ENCODE measurements at regions not wholly inside any gene's neighbourhood (a gene's known extent, or its start where the extent isn't known, plus 50 kb on each side); places are given as distances from the start of the nearest gene placed in this dataset.

GRCh38 chr4:18923496-18924161, 902.1 kb upstream of the LCORL start:
- Histone ChIP-seq H3K36me3 (ENCODE audit: low read depth) (no peaks in the 10 kb centered on the region), H2AFZ (no peak overlapping the region), H3K27ac (no peak overlapping the region), H3K9me2 (ENCODE audit: insufficient read depth) (no peaks in the 10 kb centered on the region), H3K4me2 (no peak overlapping the region), H3K4me3 (no peak overlapping the region), H4K20me1 (ENCODE audit: insufficient read depth) (no peaks in the 10 kb centered on the region), H3F3A (ENCODE audit: insufficient read depth, low read depth) (no peaks in the 10 kb centered on the region), H3K27me3 (ENCODE audit: insufficient read depth, low read depth) (no peaks in the 10 kb centered on the region), H3K9me3 (ENCODE audit: insufficient read depth, low read depth) (no peaks in the 10 kb centered on the region), H3K4me1 (replicated peaks; ENCODE audit: insufficient read depth) (no peaks in the 10 kb centered on the region), H3K79me2 (ENCODE audit: low read depth) (no peaks in the 10 kb centered on the region)
- BruUV-seq (replicated peaks) = no TSS peak
- ChIA-PET POLR2A (ENCODE audit: unreplicated experiment) (no interaction called here), CTCF (no interaction called here)
- TF ChIP-seq EZH2 (IDR thresholded peaks at IDR 0.05; ENCODE audit: low read depth) = no peak
- TF ChIP-seq CTCF (conservative IDR thresholded peaks at IDR 0.05) = no peak
- DNase-seq = no peak
- intact Hi-C loops (cut with micrococcal nuclease; ENCODE audit: unreplicated experiment) = no loop called here

- no peaks in the 10 kb centered on the region for H3K9me2 ChIP-seq (ENCODE audit: insufficient read depth)
- H3K27me3 ChIP-seq (ENCODE audit: insufficient read depth, low read depth) = no peaks in the 10 kb centered on the region
- no peak for DNase-seq
- no peak overlapping the region for H3K4me2 ChIP-seq
- no peaks in the 10 kb centered on the region for H3K36me3 ChIP-seq (ENCODE audit: low read depth)
- no peak overlapping the region for H2AFZ ChIP-seq
- ChIA-PET CTCF (interaction anchor here (0.6 kb wide), 1 partner anchor 590 kb away, joined by 3 read pairs; no protein-coding TSS in a partner anchor), POLR2A (ENCODE audit: unreplicated experiment) (no interaction called here)
- H3K4me1 ChIP-seq (replicated peaks; ENCODE audit: insufficient read depth) = no peaks in the 10 kb centered on the region
- H4K20me1 ChIP-seq (ENCODE audit: insufficient read depth) = no peaks in the 10 kb centered on the region
- H3K9me3 ChIP-seq (ENCODE audit: insufficient read depth, low read depth) = no peaks in the 10 kb centered on the region
- H3K79me2 ChIP-seq (ENCODE audit: low read depth) = no peaks in the 10 kb centered on the region
- H3K4me3 ChIP-seq = no peak overlapping the region
- intact Hi-C loops (cut with micrococcal nuclease; ENCODE audit: unreplicated experiment) = no loop called here
- H3F3A ChIP-seq (ENCODE audit: insufficient read depth, low read depth) = no peaks in the 10 kb centered on the region
- no TSS peak for BruUV-seq (replicated peaks)
- TF ChIP-seq CTCF (conservative IDR thresholded peaks at IDR 0.05) (no peak), EZH2 (IDR thresholded peaks at IDR 0.05; ENCODE audit: low read depth) (no peak)
- no peak overlapping the region for H3K27ac ChIP-seq
Measured at GRCh38 chr4:18917689-18918088, 896.1 kb upstream of the LCORL start.

GRCh38 chr4:18914182-18914581, 892.6 kb upstream of the LCORL start:
- Histone ChIP-seq H3K79me2 (ENCODE audit: low read depth) (no peaks in the 10 kb centered on the region), H3F3A (ENCODE audit: insufficient read depth, low read depth) (no peaks in the 10 kb centered on the region), H4K20me1 (ENCODE audit: insufficient read depth) (no peaks in the 10 kb centered on the region), H3K27ac (no peak overlapping the region), H3K9me2 (ENCODE audit: insufficient read depth) (no peaks in the 10 kb centered on the region), H3K4me1 (replicated peaks; ENCODE audit: insufficient read depth) (no peaks in the 10 kb centered on the region), H3K36me3 (ENCODE audit: low read depth) (no peaks in the 10 kb centered on the region), H3K9me3 (ENCODE audit: insufficient read depth, low read depth) (no peaks in the 10 kb centered on the region), H3K27me3 (ENCODE audit: insufficient read depth, low read depth) (no peaks in the 10 kb centered on the region), H3K4me2 (no peak overlapping the region), H2AFZ (no peak overlapping the region), H3K4me3 (no peak overlapping the region)
- intact Hi-C loops (cut with micrococcal nuclease; ENCODE audit: unreplicated experiment) = no loop called here
- CTCF ChIA-PET = no interaction called here
- DNase-seq = no peak
- TF ChIP-seq EZH2 (IDR thresholded peaks at IDR 0.05; ENCODE audit: low read depth) = no peak
- no peak for TF ChIP-seq CTCF (conservative IDR thresholded peaks at IDR 0.05)
- BruUV-seq (replicated peaks) = no TSS peak
- POLR2A ChIA-PET (ENCODE audit: unreplicated experiment) = interaction anchor here (0.6 kb wide), 1 partner anchor 284 kb away, joined by 4 read pairs; no protein-coding TSS in a partner anchor

Measured in PC-9 (cell line).